ENCODE measurements at regions not wholly inside any gene's neighbourhood (a gene's known extent, or its start where the extent isn't known, plus 50 kb on each side); places are given as distances from the start of the nearest gene placed in this dataset.

DNA sequence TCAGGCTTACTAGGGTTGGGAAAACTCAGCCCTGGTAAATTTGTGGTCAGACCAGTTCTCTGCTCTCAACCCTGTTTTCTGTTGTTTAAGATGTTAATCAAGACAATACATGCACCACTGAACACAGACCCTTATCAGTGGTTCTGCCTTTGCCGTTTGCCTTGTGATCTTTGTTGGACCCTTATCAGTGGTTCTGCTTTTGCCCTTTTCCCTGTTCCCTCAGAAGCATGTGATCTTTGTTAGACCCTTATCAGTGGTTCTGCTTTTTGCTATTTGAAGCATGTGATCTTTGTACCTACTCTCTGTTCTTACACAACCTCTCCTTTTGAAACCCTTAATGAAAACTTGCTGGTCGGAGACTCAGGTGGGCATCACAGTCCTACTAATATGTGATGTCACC, 133.9 kb upstream of the NBPF11 start (continued):
- TF ChIP-seq ZNF639 (CRISPR knock-in tag; conservative IDR thresholded peaks at IDR 0.05 in 1 of 2, IDR thresholded peaks at IDR 0.05 in 1 of 2) (0 out of 4 replicates have a peak, but pooled peaks of 1 of the 2 experiments have one; percentile 24), ESRRA (IDR thresholded peaks at IDR 0.05; ENCODE audit: borderline replicate concordance, low read depth) (peak; percentile 65; the same call in 1 of the 2 replicates), CC2D1A (IDR thresholded peaks at IDR 0.05) (peak; percentile 61; the same call in 1 of the 2 replicates), ZNF134 (CRISPR knock-in tag; conservative IDR thresholded peaks at IDR 0.05) (peak; percentile 76), MTA3 (IDR thresholded peaks at IDR 0.05; ENCODE audit: borderline replicate concordance) (peak; percentile 42; the same call in 1 of the 2 replicates), CXXC5 (CRISPR knock-in tag; IDR thresholded peaks at IDR 0.05) (peak; percentile 28; the same call in 1 of the 2 replicates), CBX1 (IDR thresholded peaks at IDR 0.05; ENCODE audit: low read depth) (peak; percentile 48; the same call in 1 of the 2 replicates), CBFA2T2 (conservative IDR thresholded peaks at IDR 0.05) (0 out of 2 replicates have a peak, but pooled peaks have one; percentile 14), ZEB2 (IDR thresholded peaks at IDR 0.05) (0 out of 2 replicates have a peak, but pooled peaks have one; percentile 16), TRIM28 (IDR thresholded peaks at IDR 0.05) (peak; percentile 83; the same call in 1 of the 2 replicates), SMAD3 (CRISPR knock-in tag; conservative IDR thresholded peaks at IDR 0.05) (0 out of 2 replicates have a peak, but pooled peaks have one; percentile 28), SMARCA4 (IDR thresholded peaks at IDR 0.05) (peak; percentile 20; the same call in 1 of the 2 replicates)
- TF ChIP-seq, protein P1, sequence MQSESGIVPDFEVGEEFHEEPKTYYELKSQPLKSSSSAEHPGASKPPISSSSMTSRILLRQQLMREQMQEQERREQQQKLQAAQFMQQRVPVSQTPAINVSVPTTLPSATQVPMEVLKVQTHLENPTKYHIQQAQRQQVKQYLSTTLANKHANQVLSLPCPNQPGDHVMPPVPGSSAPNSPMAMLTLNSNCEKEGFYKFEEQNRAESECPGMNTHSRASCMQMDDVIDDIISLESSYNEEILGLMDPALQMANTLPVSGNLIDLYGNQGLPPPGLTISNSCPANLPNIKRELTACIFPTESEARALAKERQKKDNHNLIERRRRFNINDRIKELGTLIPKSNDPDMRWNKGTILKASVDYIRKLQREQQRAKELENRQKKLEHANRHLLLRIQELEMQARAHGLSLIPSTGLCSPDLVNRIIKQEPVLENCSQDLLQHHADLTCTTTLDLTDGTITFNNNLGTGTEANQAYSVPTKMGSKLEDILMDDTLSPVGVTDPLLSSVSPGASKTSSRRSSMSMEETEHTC (IDR thresholded peaks at IDR 0.05): peak; percentile 49; the same call in 1 of the 2 replicates
- TF ChIP-seq, protein P2, sequence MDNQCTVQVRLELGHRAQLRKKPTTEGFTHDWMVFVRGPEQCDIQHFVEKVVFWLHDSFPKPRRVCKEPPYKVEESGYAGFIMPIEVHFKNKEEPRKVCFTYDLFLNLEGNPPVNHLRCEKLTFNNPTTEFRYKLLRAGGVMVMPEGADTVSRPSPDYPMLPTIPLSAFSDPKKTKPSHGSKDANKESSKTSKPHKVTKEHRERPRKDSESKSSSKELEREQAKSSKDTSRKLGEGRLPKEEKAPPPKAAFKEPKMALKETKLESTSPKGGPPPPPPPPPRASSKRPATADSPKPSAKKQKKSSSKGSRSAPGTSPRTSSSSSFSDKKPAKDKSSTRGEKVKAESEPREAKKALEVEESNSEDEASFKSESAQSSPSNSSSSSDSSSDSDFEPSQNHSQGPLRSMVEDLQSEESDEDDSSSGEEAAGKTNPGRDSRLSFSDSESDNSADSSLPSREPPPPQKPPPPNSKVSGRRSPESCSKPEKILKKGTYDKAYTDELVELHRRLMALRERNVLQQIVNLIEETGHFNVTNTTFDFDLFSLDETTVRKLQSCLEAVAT (IDR thresholded peaks at IDR 0.05): peak in 1 of 2 experiments; percentile 39; a peak in 1 of 4 replicates
- TF ChIP-seq, protein P3, sequence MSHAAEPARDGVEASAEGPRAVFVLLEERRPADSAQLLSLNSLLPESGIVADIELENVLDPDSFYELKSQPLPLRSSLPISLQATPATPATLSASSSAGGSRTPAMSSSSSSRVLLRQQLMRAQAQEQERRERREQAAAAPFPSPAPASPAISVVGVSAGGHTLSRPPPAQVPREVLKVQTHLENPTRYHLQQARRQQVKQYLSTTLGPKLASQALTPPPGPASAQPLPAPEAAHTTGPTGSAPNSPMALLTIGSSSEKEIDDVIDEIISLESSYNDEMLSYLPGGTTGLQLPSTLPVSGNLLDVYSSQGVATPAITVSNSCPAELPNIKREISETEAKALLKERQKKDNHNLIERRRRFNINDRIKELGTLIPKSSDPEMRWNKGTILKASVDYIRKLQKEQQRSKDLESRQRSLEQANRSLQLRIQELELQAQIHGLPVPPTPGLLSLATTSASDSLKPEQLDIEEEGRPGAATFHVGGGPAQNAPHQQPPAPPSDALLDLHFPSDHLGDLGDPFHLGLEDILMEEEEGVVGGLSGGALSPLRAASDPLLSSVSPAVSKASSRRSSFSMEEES (CRISPR knock-in tag; IDR thresholded peaks at IDR 0.05): peak; percentile 82
- TF ChIP-seq, protein P4, sequence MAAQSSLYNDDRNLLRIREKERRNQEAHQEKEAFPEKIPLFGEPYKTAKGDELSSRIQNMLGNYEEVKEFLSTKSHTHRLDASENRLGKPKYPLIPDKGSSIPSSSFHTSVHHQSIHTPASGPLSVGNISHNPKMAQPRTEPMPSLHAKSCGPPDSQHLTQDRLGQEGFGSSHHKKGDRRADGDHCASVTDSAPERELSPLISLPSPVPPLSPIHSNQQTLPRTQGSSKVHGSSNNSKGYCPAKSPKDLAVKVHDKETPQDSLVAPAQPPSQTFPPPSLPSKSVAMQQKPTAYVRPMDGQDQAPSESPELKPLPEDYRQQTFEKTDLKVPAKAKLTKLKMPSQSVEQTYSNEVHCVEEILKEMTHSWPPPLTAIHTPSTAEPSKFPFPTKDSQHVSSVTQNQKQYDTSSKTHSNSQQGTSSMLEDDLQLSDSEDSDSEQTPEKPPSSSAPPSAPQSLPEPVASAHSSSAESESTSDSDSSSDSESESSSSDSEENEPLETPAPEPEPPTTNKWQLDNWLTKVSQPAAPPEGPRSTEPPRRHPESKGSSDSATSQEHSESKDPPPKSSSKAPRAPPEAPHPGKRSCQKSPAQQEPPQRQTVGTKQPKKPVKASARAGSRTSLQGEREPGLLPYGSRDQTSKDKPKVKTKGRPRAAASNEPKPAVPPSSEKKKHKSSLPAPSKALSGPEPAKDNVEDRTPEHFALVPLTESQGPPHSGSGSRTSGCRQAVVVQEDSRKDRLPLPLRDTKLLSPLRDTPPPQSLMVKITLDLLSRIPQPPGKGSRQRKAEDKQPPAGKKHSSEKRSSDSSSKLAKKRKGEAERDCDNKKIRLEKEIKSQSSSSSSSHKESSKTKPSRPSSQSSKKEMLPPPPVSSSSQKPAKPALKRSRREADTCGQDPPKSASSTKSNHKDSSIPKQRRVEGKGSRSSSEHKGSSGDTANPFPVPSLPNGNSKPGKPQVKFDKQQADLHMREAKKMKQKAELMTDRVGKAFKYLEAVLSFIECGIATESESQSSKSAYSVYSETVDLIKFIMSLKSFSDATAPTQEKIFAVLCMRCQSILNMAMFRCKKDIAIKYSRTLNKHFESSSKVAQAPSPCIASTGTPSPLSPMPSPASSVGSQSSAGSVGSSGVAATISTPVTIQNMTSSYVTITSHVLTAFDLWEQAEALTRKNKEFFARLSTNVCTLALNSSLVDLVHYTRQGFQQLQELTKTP (IDR thresholded peaks at IDR 0.05; ENCODE audit: low read depth in 1 of 2, partially characterized antibody in 2 of 2): peak in 1 of 2 experiments; percentile 72

Measured in K562 (cell line).